GM23338 (cell line): ENCODE measurements at regions not wholly inside any gene's neighbourhood (a gene's known extent, or its start where the extent isn't known, plus 50 kb on each side); places are given as distances from the start of the nearest gene placed in this dataset.

ENCODE experiments used
- ATAC-seq: fragments of 200-7000 bp; cut with Tn5 transposase; 3 replicates; pipeline ENCODE4 v1.9.1; 2020
- DNase-seq: peaks from one replicate; pipeline ENCODE4 v3.0.0-alpha.2; 2015; ENCODE audit warnings: low spot score
- H2AFZ ChIP-seq: fragments of 200-600 bp; sonication (generic); 2 replicates; pipeline ENCODE4 v1.8.0; 2016; ENCODE audit warnings: antibody characterized with exemption, mild to moderate bottlenecking, moderate library complexity
- H3F3A ChIP-seq: fragments of 200-600 bp; sonication (generic); replicated peaks from 2 replicates; pipeline ENCODE4 v1.8.0; 2017; ENCODE audit warnings: antibody characterized with exemption, mixed run types, low read depth
- H3K27ac ChIP-seq: fragments of 200-600 bp; sonication (generic); 2 replicates; pipeline ENCODE4 v1.6.1; 2016; ENCODE audit warnings: low read depth
- H3K27me3 ChIP-seq: fragments of 200-600 bp; sonication (generic); 2 replicates; pipeline ENCODE4 v1.8.0; 2016; ENCODE audit warnings: mild to moderate bottlenecking, mixed run types, moderate library complexity; ENCODE audit not compliant: insufficient read depth
- H3K36me3 ChIP-seq: fragments of 200-600 bp; sonication (generic); 2 replicates; pipeline ENCODE4 v1.8.0; 2016; ENCODE audit warnings: mild to moderate bottlenecking; ENCODE audit not compliant: insufficient read depth
- H3K4me1 ChIP-seq: fragments of 200-600 bp; sonication (generic); 2 replicates; pipeline ENCODE4 v1.8.0; 2016; ENCODE audit warnings: mild to moderate bottlenecking, moderate library complexity; ENCODE audit not compliant: insufficient read depth
- H3K4me2 ChIP-seq: fragments of 200-600 bp; sonication (generic); 2 replicates; pipeline ENCODE4 v1.7.1; 2017; ENCODE audit warnings: mixed run types
- H3K4me3 ChIP-seq: fragments of 200-600 bp; sonication (generic); 2 replicates; pipeline ENCODE4 v1.6.1; 2016; ENCODE audit warnings: mixed run types
- H3K79me2 ChIP-seq: fragments of 200-600 bp; sonication (generic); replicated peaks from 2 replicates; pipeline ENCODE4 v1.8.0; 2017; ENCODE audit warnings: mild to moderate bottlenecking; ENCODE audit not compliant: insufficient read depth
- H3K9me2 ChIP-seq: fragments of 200-600 bp; sonication (generic); 2 replicates; pipeline ENCODE4 v1.8.0; 2017; ENCODE audit not compliant: insufficient read depth
- H4K20me1 ChIP-seq: fragments of 200-600 bp; sonication (generic); replicated peaks from 2 replicates; pipeline ENCODE4 v1.8.0; 2017; ENCODE audit warnings: mild to moderate bottlenecking; ENCODE audit not compliant: insufficient read depth
- H3K27ac Mint-ChIP-seq: 2 replicates; pipeline ENCODE4 v1.8.0; 2020; ENCODE audit warnings: inconsistent platforms, mild to moderate bottlenecking, moderate library complexity, mixed read lengths
- H3K27me3 Mint-ChIP-seq: 3 replicates; pipeline ENCODE4 v1.8.0; 2022; ENCODE audit warnings: low read depth, mild to moderate bottlenecking, moderate library complexity, mixed read lengths, inconsistent platforms; ENCODE audit not compliant: insufficient read depth, poor library complexity
- H3K36me3 Mint-ChIP-seq: 3 replicates; pipeline ENCODE4 v1.8.0; 2021; ENCODE audit warnings: low read depth, mild to moderate bottlenecking, inconsistent platforms, moderate library complexity, mixed read lengths
- H3K4me1 Mint-ChIP-seq: 3 replicates; pipeline ENCODE4 v1.8.0; 2020; ENCODE audit warnings: mild to moderate bottlenecking, inconsistent platforms, mixed read lengths
- H3K4me3 Mint-ChIP-seq: 3 replicates; pipeline ENCODE4 v1.8.0; 2021; ENCODE audit warnings: moderate library complexity, mild to moderate bottlenecking, inconsistent platforms, mixed read lengths
- H3K9me3 Mint-ChIP-seq: 3 replicates; pipeline ENCODE4 v1.8.0; 2020; ENCODE audit warnings: moderate library complexity, mild to moderate bottlenecking, inconsistent platforms, mixed read lengths
- EZH2phosphoT487 ChIP-seq: fragments of 200-600 bp; sonication (generic); IDR thresholded peaks from one replicate; pipeline ENCODE4 v1.8.1; 2018; ENCODE audit warnings: antibody characterized with exemption; ENCODE audit not compliant: unreplicated experiment
- JUNB ChIP-seq: IDR thresholded peaks from one replicate; pipeline ENCODE4 v1.6.1; 2016; ENCODE audit warnings: antibody characterized with exemption; ENCODE audit not compliant: unreplicated experiment
- NANOG ChIP-seq: IDR thresholded peaks from 2 replicates; pipeline ENCODE4 v1.6.1; 2016; ENCODE audit warnings: antibody characterized with exemption, borderline replicate concordance
- POLR2AphosphoS5 ChIP-seq: IDR thresholded peaks from 2 replicates; pipeline ENCODE4 v1.6.1; 2016; ENCODE audit warnings: antibody characterized with exemption, low read depth
- STAT1 ChIP-seq: IDR thresholded peaks from one replicate; pipeline ENCODE4 v1.6.1; 2016; ENCODE audit warnings: antibody characterized with exemption; ENCODE audit not compliant: unreplicated experiment
- ZNF331 ChIP-seq: fragments of 250-450 bp; sonication (Bioruptor Pico); IDR thresholded peaks from 2 replicates; pipeline ENCODE4 v1.5.0; 2020; ENCODE audit warnings: low read depth, mild to moderate bottlenecking, moderate library complexity
- TF ChIP-seq, protein P1 (sequence below): IDR thresholded peaks from 2 replicates; pipeline ENCODE4 v1.6.1; 2016; ENCODE audit warnings: antibody characterized with exemption
- TF ChIP-seq, protein P2 (sequence below): fragments of 250-450 bp; sonication (Bioruptor Pico); IDR thresholded peaks from 2 replicates; pipeline ENCODE4 v1.5.0; 2020; ENCODE audit warnings: mild to moderate bottlenecking, moderate library complexity
- TF ChIP-seq, protein P3 (sequence below), 2 experiments: fragments of 200-600 bp in 1 of 2; sonication (generic) in 1 of 2; conservative IDR thresholded peaks; 2 replicates each; pipeline versions ENCODE4 v1.5.1 to v1.6.1; 2016 to 2017; ENCODE audit warnings: antibody characterized with exemption in 2 of 2, low read depth in 2 of 2, mild to moderate bottlenecking in 2 of 2, moderate library complexity in 1 of 2

DNA sequence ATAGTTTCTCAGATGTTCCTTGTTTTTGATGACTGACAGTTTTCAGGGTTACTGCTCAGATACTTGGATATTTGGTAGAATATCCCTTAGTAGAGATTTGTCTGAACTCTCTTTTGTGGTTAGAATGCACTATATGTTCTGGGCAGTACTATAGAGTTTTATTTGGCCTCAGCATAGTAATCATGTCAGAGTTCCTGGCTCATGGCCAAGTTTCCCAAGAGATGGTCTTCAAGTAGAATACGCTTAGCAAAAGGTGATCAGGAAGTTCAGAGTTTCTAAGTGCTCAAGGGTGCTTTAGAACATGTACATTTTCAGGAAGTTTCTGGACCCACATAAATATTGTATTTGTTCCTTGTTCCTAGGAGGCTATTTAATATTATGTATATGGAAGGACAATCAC lies 1209.7 kb upstream of the GJE1 start (continued):
- TF ChIP-seq NANOG (no peak), STAT1 (no peak), JUNB (no peak), ZNF331 (CRISPR knock-in tag) (no peak), POLR2AphosphoS5 (no peak), EZH2phosphoT487 (no peak)
- TF ChIP-seq, protein P1, sequence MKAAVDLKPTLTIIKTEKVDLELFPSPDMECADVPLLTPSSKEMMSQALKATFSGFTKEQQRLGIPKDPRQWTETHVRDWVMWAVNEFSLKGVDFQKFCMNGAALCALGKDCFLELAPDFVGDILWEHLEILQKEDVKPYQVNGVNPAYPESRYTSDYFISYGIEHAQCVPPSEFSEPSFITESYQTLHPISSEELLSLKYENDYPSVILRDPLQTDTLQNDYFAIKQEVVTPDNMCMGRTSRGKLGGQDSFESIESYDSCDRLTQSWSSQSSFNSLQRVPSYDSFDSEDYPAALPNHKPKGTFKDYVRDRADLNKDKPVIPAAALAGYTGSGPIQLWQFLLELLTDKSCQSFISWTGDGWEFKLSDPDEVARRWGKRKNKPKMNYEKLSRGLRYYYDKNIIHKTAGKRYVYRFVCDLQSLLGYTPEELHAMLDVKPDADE = no peak

DNA sequence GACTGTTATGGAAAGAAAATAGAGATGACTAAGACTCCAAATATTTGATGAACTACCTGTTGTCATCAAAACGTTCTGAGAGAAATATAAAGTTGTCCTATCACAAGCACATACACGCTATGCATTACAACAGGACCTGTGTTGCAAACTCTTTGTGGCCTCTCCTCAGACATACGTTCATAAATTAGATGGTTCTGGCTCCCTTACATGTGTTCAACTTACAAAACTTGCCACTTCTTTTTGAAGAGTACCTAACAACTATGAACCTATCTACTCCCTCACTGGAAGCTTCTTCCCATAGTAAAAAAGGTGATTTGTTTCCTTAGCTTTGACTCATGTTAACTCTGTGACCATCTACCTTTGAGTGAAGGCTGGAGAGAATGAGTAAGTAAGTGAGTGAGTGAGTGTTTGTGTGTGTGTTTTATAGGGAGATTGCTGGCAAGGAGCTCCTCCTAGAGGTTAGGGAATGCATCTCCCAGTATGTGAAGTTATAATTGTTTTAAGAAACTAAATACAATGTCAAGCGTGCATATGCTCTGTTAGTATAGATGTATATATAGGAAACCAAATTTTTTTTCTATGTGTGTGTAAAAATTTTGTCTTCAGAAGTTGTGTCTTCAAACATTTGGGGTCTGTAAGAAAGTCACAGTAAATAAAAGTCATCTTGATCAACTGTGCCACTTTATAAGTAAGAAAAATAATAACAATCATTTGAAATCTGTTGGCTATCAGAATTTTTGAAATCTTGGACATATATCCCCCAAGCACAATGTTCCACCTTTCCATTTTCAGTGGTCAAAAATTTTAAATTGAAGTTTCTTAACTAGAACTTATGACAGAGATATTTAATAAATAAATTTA lies 1211.1 kb upstream of the GJE1 start:
- no peaks in the 10 kb centered on the region for H3K36me3 ChIP-seq
- no peak overlapping the region for H3K27ac Mint-ChIP-seq
- DNase-seq (peak; percentile 63), ATAC-seq (peak; percentile 80)
- peaks cover 2% of the 10 kb centered on the region; the same call in 1 of the 3 replicates for H3K9me3 Mint-ChIP-seq
- no peaks in the 10 kb centered on the region for H3K79me2 ChIP-seq
- H3K4me1 Mint-ChIP-seq = no peaks in the 10 kb centered on the region
- H3F3A ChIP-seq = no peaks in the 10 kb centered on the region
- H3K27ac ChIP-seq = no peak overlapping the region
- H3K4me1 ChIP-seq = no peaks in the 10 kb centered on the region
- no peaks in the 10 kb centered on the region for H3K27me3 ChIP-seq
- no peak overlapping the region for H3K4me2 ChIP-seq
- no peaks in the 10 kb centered on the region for H4K20me1 ChIP-seq
- H3K36me3 Mint-ChIP-seq = peaks cover 2% of the 10 kb centered on the region; the same call in 1 of the 3 replicates
- TF ChIP-seq EZH2phosphoT487 = no peak
- TF ChIP-seq, protein P2, sequence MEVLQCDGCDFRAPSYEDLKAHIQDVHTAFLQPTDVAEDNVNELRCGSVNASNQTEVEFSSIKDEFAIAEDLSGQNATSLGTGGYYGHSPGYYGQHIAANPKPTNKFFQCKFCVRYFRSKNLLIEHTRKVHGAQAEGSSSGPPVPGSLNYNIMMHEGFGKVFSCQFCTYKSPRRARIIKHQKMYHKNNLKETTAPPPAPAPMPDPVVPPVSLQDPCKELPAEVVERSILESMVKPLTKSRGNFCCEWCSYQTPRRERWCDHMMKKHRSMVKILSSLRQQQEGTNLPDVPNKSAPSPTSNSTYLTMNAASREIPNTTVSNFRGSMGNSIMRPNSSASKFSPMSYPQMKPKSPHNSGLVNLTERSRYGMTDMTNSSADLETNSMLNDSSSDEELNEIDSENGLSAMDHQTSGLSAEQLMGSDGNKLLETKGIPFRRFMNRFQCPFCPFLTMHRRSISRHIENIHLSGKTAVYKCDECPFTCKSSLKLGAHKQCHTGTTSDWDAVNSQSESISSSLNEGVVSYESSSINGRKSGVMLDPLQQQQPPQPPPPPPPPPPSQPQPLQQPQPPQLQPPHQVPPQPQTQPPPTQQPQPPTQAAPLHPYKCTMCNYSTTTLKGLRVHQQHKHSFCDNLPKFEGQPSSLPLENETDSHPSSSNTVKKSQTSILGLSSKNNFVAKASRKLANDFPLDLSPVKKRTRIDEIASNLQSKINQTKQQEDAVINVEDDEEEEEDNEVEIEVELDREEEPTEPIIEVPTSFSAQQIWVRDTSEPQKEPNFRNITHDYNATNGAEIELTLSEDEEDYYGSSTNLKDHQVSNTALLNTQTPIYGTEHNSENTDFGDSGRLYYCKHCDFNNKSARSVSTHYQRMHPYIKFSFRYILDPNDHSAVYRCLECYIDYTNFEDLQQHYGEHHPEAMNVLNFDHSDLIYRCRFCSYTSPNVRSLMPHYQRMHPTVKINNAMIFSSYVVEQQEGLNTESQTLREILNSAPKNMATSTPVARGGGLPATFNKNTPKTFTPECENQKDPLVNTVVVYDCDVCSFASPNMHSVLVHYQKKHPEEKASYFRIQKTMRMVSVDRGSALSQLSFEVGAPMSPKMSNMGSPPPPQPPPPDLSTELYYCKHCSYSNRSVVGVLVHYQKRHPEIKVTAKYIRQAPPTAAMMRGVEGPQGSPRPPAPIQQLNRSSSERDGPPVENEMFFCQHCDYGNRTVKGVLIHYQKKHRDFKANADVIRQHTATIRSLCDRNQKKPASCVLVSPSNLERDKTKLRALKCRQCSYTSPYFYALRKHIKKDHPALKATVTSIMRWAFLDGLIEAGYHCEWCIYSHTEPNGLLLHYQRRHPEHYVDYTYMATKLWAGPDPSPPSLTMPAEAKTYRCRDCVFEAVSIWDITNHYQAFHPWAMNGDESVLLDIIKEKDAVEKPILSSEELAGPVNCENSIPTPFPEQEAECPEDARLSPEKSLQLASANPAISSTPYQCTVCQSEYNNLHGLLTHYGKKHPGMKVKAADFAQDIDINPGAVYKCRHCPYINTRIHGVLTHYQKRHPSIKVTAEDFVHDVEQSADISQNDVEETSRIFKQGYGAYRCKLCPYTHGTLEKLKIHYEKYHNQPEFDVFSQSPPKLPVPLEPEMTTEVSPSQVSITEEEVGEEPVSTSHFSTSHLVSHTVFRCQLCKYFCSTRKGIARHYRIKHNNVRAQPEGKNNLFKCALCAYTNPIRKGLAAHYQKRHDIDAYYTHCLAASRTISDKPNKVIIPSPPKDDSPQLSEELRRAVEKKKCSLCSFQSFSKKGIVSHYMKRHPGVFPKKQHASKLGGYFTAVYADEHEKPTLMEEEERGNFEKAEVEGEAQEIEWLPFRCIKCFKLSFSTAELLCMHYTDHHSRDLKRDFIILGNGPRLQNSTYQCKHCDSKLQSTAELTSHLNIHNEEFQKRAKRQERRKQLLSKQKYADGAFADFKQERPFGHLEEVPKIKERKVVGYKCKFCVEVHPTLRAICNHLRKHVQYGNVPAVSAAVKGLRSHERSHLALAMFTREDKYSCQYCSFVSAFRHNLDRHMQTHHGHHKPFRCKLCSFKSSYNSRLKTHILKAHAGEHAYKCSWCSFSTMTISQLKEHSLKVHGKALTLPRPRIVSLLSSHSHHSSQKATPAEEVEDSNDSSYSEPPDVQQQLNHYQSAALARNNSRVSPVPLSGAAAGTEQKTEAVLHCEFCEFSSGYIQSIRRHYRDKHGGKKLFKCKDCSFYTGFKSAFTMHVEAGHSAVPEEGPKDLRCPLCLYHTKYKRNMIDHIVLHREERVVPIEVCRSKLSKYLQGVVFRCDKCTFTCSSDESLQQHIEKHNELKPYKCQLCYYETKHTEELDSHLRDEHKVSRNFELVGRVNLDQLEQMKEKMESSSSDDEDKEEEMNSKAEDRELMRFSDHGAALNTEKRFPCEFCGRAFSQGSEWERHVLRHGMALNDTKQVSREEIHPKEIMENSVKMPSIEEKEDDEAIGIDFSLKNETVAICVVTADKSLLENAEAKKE (CRISPR knock-in tag) = no peak
- TF ChIP-seq, protein P3, sequence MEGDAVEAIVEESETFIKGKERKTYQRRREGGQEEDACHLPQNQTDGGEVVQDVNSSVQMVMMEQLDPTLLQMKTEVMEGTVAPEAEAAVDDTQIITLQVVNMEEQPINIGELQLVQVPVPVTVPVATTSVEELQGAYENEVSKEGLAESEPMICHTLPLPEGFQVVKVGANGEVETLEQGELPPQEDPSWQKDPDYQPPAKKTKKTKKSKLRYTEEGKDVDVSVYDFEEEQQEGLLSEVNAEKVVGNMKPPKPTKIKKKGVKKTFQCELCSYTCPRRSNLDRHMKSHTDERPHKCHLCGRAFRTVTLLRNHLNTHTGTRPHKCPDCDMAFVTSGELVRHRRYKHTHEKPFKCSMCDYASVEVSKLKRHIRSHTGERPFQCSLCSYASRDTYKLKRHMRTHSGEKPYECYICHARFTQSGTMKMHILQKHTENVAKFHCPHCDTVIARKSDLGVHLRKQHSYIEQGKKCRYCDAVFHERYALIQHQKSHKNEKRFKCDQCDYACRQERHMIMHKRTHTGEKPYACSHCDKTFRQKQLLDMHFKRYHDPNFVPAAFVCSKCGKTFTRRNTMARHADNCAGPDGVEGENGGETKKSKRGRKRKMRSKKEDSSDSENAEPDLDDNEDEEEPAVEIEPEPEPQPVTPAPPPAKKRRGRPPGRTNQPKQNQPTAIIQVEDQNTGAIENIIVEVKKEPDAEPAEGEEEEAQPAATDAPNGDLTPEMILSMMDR (conservative IDR thresholded peaks at IDR 0.05; ENCODE audit: low read depth in 2 of 2) = peak; percentile 78 to 81
- no peak for TF ChIP-seq NANOG
- H3K9me2 ChIP-seq = no peaks in the 10 kb centered on the region
- H2AFZ ChIP-seq = no peak overlapping the region
- H3K4me3 Mint-ChIP-seq = no peak overlapping the region
- no peak overlapping the region for H3K4me3 ChIP-seq
- no peaks in the 10 kb centered on the region for H3K27me3 Mint-ChIP-seq
